ENCODE measurements at regions not wholly inside any gene's neighbourhood (a gene's known extent, or its start where the extent isn't known, plus 50 kb on each side); places are given as distances from the start of the nearest gene placed in this dataset.

DNA sequence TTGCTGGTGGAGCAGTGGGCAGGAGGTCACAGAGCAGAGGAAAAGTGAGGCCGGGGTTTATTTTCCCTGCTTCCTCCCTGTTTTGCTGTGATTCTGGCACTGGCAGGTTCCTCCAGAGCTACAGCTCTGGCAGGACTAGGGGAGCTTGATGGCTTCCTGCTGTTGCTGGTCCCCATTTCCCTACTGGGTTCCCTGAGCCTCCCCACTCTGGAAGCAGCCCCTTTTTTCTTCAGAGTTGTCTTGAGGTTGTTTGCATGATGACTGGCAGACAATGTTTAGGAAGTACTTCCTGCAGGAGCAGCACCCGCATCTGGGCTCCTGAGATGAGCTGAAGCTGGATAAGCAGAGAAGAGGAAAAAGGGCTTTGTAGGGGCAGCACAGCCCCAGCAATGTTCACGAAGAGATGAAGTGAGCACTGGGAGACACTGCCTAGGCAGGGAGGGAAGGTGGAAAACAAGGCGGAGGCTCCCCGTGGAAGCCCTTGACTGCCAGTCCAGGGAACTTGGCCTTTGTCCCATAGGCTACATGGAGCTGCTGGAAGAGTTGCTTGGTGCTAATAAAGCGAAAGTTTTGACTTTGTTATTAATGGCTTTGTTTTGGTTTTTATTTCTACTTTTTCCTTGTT, 126.9 kb downstream of the SLC38A6 start:
- Histone ChIP-seq H3K9me3 (ENCODE audit: insufficient read depth, low read length) (peaks cover 13% of the 10 kb centered on the region; the same call in 1 of the 2 replicates), H3K4me3 (ENCODE audit: insufficient read length, low read depth) (no peak overlapping the region), H3K36me3 (ENCODE audit: insufficient read depth, insufficient read length, low read length) (no peaks in the 10 kb centered on the region), H3K4me1 (ENCODE audit: insufficient read depth, insufficient read length) (peaks cover 15% of the 10 kb centered on the region), H3K9ac (ENCODE audit: insufficient read length, low read depth) (no peak overlapping the region), H3K27me3 (ENCODE audit: insufficient read depth, insufficient read length) (no peaks in the 10 kb centered on the region)
- TF ChIP-seq YY1 (IDR thresholded peaks at IDR 0.05; ENCODE audit: insufficient read depth, insufficient read length) = no peak
- TF ChIP-seq ZNF274 (IDR thresholded peaks at IDR 0.05; ENCODE audit: low read depth, low read length) = no peak
- TF ChIP-seq SUZ12 (IDR thresholded peaks at IDR 0.05; ENCODE audit: extremely low read depth, insufficient read depth, insufficient read length) = no peak
- no peak for DNase-seq (ENCODE audit: low read depth, low spot score)

DNA sequence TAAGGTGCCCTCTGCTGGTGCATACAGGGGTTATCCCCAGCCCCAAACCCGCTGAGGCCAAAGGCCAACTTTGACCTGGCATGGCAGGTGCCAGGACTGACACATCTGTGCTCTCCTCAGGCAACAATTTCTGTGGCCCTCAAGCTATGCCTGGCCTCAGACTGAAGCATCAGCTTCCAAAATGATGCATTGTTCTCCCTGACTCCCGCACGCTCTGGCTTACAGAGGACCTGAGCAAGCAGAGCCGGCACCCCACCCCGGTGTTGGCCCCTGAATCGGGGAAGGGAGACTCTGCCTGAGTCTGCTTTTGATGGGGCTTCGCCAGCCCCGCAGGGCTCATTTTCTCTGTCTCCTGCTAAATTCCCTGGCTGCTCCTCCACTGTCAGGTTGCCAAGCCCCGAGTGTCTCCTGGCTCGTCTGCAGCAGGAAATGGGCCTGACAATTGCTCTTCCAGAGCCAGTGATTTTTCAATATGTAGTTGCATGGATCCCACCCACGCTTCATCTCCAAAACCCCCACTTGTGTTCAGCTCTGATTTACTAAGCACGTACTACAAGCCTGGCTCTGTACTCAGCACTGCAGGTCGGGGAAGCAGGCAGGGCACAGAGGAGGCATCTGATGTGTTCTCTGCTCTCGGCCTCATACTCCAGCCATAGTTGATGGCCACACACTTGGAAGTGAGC, 126.1 kb downstream of the SLC38A6 start:
- H3K36me3 ChIP-seq (ENCODE audit: insufficient read depth, insufficient read length, low read length) = no peaks in the 10 kb centered on the region
- no peaks in the 10 kb centered on the region for H3K27me3 ChIP-seq (ENCODE audit: insufficient read depth, insufficient read length)
- H3K4me1 ChIP-seq (ENCODE audit: insufficient read depth, insufficient read length) = peaks cover 17% of the 10 kb centered on the region
- no peak overlapping the region for H3K4me3 ChIP-seq (ENCODE audit: insufficient read length, low read depth)
- TF ChIP-seq SUZ12 (IDR thresholded peaks at IDR 0.05; ENCODE audit: extremely low read depth, insufficient read depth, insufficient read length) (no peak), ZNF274 (IDR thresholded peaks at IDR 0.05; ENCODE audit: low read depth, low read length) (no peak), YY1 (IDR thresholded peaks at IDR 0.05; ENCODE audit: insufficient read depth, insufficient read length) (no peak)
- DNase-seq (ENCODE audit: low read depth, low spot score) = no peak
- peaks cover 13% of the 10 kb centered on the region; the same call in 1 of the 2 replicates for H3K9me3 ChIP-seq (ENCODE audit: insufficient read depth, low read length)
- H3K9ac ChIP-seq (ENCODE audit: insufficient read length, low read depth) = no peak overlapping the region

DNA sequence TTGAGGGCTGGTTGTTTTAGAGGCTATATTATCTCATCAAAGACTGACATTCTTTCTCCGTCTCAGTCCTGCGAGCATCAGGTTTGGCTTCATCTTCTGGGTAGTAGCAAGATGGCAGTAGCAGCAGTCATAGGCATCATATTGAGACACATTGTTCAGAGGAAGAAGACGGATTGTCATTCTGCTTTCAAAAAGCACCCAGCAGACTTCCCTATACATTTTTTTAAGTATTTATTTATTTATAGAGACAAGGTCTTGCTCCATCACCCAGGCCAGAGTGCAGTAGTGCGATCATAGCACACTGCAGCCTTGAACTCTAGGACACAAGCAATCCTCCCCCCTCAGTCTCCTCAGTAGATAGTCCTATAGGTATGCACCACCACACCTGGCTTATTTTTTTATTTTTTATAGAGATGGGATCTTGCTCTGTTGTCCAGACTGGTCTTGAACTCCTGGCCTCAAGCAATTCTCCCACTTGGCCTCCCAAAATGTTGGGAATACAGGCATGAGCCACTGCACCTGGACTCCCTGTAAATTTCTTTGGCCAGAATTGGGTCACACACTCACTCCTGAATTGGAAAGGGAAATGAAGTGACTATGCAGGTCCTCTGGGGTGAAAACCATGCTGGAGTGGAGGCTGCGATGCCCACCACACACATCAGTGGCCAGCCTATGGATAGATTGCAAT, 125.4 kb downstream of the SLC38A6 start:
- TF ChIP-seq YY1 (IDR thresholded peaks at IDR 0.05; ENCODE audit: insufficient read depth, insufficient read length) = no peak
- no peak for TF ChIP-seq ZNF274 (IDR thresholded peaks at IDR 0.05; ENCODE audit: low read depth, low read length)
- TF ChIP-seq SUZ12 (IDR thresholded peaks at IDR 0.05; ENCODE audit: extremely low read depth, insufficient read depth, insufficient read length) = no peak
- Histone ChIP-seq H3K9ac (ENCODE audit: insufficient read length, low read depth) (no peak overlapping the region), H3K36me3 (ENCODE audit: insufficient read depth, insufficient read length, low read length) (no peaks in the 10 kb centered on the region), H3K4me1 (ENCODE audit: insufficient read depth, insufficient read length) (peaks cover 17% of the 10 kb centered on the region), H3K4me3 (ENCODE audit: insufficient read length, low read depth) (no peak overlapping the region), H3K27me3 (ENCODE audit: insufficient read depth, insufficient read length) (no peaks in the 10 kb centered on the region), H3K9me3 (ENCODE audit: insufficient read depth, low read length) (peaks cover 13% of the 10 kb centered on the region; the same call in 1 of the 2 replicates)
- no peak for DNase-seq (ENCODE audit: low read depth, low spot score)

DNA sequence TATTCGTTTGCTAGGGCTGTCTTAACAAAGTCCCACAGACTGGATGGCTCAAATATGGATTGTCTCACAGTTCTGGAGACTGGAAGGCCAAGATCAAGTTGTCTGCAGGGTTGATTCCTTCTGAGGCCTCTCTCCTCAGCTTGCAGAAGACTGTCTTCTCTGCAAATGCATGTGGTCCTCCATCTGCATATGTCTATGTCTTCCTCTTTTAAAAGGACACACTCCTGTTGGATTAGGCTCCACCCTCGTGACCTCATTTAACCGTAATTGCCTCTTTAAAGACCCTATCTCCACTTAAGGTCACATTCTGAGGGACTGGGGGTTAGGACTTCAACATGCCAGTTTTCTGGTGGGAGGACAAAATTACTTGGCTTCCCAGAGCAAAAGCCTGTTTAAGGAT, 123.3 kb downstream of the SLC38A6 start:
- Histone ChIP-seq H3K4me3 (ENCODE audit: insufficient read length, low read depth) (no peak overlapping the region), H3K27me3 (ENCODE audit: insufficient read depth, insufficient read length) (no peaks in the 10 kb centered on the region), H3K9me3 (ENCODE audit: insufficient read depth, low read length) (peaks cover 17% of the 10 kb centered on the region), H3K9ac (ENCODE audit: insufficient read length, low read depth) (no peak overlapping the region), H3K36me3 (ENCODE audit: insufficient read depth, insufficient read length, low read length) (no peaks in the 10 kb centered on the region), H3K4me1 (ENCODE audit: insufficient read depth, insufficient read length) (peaks cover 13% of the 10 kb centered on the region)
- no peak for TF ChIP-seq YY1 (IDR thresholded peaks at IDR 0.05; ENCODE audit: insufficient read depth, insufficient read length)
- DNase-seq (ENCODE audit: low read depth, low spot score) = no peak

DNA sequence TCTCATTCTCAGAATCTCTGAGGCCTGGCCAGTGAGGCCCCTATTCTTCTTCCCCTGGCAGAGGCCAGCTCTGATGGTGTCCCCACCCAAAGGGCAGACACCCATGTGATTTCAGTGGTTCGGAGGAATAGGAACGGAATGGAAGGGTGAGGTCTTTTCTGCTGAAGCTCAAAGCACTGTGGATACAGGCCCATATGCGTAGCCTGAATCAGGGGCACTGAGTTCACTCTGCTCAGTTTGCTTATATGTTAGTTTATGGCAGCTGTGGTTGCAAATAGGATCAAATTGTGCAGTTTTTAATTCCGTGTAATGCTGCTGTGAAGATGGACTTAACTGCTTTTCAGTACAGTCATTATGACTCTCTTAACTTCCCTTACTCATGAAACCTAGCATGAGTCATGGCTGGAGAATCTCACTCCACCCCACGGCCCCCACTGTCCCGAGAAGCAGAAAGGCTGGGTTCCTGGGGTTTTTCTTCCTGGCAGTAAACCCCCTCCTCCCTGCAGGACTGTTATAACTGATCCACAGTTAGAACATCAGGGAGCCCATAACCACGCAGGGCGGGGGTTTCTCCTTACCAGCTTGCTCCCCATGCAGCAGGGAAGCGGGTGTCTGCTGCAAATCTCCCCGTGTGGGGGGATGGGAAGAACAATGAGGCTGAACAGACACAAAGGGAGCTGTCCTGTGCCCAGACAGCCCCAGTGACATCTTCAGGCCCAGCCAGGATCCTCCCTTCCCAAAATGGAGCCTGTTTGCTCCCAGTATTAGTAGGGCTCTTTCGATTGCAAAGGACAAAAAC, 122.7 kb downstream of the SLC38A6 start:
- peak; percentile 22 for DNase-seq (ENCODE audit: low read depth, low spot score)
- TF ChIP-seq SUZ12 (IDR thresholded peaks at IDR 0.05; ENCODE audit: extremely low read depth, insufficient read depth, insufficient read length) = no peak
- TF ChIP-seq ZNF274 (IDR thresholded peaks at IDR 0.05; ENCODE audit: low read depth, low read length) = no peak
- TF ChIP-seq YY1 (IDR thresholded peaks at IDR 0.05; ENCODE audit: insufficient read depth, insufficient read length) = no peak
- Histone ChIP-seq H3K36me3 (ENCODE audit: insufficient read depth, insufficient read length, low read length) (no peaks in the 10 kb centered on the region), H3K4me1 (ENCODE audit: insufficient read depth, insufficient read length) (peaks cover 13% of the 10 kb centered on the region), H3K4me3 (ENCODE audit: insufficient read length, low read depth) (no peak overlapping the region), H3K27me3 (ENCODE audit: insufficient read depth, insufficient read length) (no peaks in the 10 kb centered on the region), H3K9me3 (ENCODE audit: insufficient read depth, low read length) (peaks cover 23% of the 10 kb centered on the region), H3K9ac (ENCODE audit: insufficient read length, low read depth) (peak overlapping the region; percentile 17)

DNA sequence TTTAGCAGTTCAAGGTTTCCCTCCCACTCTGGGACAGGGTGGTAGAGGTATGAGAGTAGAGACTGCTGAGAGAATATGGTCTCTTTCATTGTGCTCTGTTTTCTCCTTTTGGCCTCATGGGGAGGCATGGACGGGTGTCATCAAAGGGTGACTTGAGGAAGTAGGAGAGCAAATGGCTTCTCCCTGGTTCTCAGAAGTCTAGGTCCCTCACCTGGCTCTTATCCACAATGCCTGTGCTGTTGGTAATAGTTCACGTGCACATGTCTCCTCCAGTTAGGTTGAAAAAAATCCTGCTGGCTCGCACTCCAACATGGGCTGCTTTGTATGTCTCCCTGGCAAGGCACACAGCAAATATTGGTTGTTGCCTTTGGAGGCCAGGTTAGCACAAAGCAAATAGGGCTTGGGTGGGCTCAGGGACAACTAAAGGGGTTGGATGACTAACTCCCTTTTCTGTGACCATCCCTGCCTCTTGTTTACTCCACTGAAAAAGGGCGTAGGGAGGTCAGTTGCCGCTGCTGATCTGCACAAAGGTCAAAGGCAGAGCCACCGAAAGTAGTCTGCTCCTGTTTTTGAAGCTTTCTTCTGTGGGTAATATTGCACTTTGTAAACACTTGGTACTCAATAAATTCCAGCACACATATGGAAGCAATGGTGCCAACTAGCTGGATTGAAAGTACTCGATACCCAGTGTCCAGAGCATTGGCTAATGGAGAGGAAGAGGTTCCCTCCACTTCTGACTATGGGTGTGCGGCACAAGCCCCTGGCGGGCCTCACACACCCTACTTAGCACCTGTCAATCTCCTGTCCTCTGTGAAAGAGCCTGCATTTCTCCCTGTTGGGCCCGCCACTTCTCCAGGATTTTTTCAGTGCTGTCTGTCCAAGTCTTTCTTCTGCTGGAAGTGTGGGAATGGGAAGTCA, 121.8 kb downstream of the SLC38A6 start:
- Histone ChIP-seq H3K4me3 (ENCODE audit: insufficient read length, low read depth) (no peak overlapping the region), H3K4me1 (ENCODE audit: insufficient read depth, insufficient read length) (peaks cover 13% of the 10 kb centered on the region), H3K9ac (ENCODE audit: insufficient read length, low read depth) (peak overlapping the region; percentile 17)

More for the DNA sequence above, 121.8 kb downstream of the SLC38A6 start:
- no peaks in the 10 kb centered on the region for H3K27me3 ChIP-seq (ENCODE audit: insufficient read depth, insufficient read length)
- H3K36me3 ChIP-seq (ENCODE audit: insufficient read depth, insufficient read length, low read length) = no peaks in the 10 kb centered on the region
- DNase-seq (ENCODE audit: low read depth, low spot score) = no peak
- H3K9me3 ChIP-seq (ENCODE audit: insufficient read depth, low read length) = peaks cover 33% of the 10 kb centered on the region
- TF ChIP-seq SUZ12 (IDR thresholded peaks at IDR 0.05; ENCODE audit: extremely low read depth, insufficient read depth, insufficient read length) = no peak
- TF ChIP-seq YY1 (IDR thresholded peaks at IDR 0.05; ENCODE audit: insufficient read depth, insufficient read length) = no peak
- no peak for TF ChIP-seq ZNF274 (IDR thresholded peaks at IDR 0.05; ENCODE audit: low read depth, low read length)

Data from NT2/D1 (cell line).